GM12891 (cell line): ENCODE measurements at regions not wholly inside any gene's neighbourhood (a gene's known extent, or its start where the extent isn't known, plus 50 kb on each side); places are given as distances from the start of the nearest gene placed in this dataset.

ENCODE experiments used
- POLR2A ChIP-seq: IDR thresholded peaks from 2 replicates; pipeline ENCODE4 v1.6.1; 2011; ENCODE audit warnings: low read depth, low read length, control low read depth
- POLR2AphosphoS5 ChIP-seq: IDR thresholded peaks from 2 replicates; pipeline ENCODE4 v1.6.1; 2011; ENCODE audit warnings: low read depth, low read length, control low read depth

GRCh38 chr5:7073666-7074065 is 322.3 kb upstream of the ADCY2 start:
- TF ChIP-seq POLR2A (no peak), POLR2AphosphoS5 (no peak)
